ENCODE measurements at regions not wholly inside any gene's neighbourhood (a gene's known extent, or its start where the extent isn't known, plus 50 kb on each side); places are given as distances from the start of the nearest gene placed in this dataset.

GRCh38 chr7:113659416-113659815 lies 259.4 kb downstream of the PPP1R3A start:
- TF ChIP-seq RAD21 (conservative IDR thresholded peaks at IDR 0.05) (no peak), CTCF (IDR thresholded peaks at IDR 0.05; ENCODE audit: poor library complexity, severe bottlenecking) (no peak), EP300 (conservative IDR thresholded peaks at IDR 0.05; ENCODE audit: poor library complexity, severe bottlenecking) (no peak), POLR2AphosphoS5 (IDR thresholded peaks at IDR 0.05) (no peak), EZH2 (IDR thresholded peaks at IDR 0.05; ENCODE audit: borderline replicate concordance, insufficient read depth, low read length, poor library complexity, severe bottlenecking) (no peak), TAF1 (IDR thresholded peaks at IDR 0.05; ENCODE audit: low read depth) (no peak), REST (IDR thresholded peaks at IDR 0.05; ENCODE audit: borderline replicate concordance) (no peak), SMC3 (conservative IDR thresholded peaks at IDR 0.05; ENCODE audit: poor library complexity) (no peak)
